GM03348 (cell line): ENCODE measurements at regions not wholly inside any gene's neighbourhood (a gene's known extent, or its start where the extent isn't known, plus 50 kb on each side); places are given as distances from the start of the nearest gene placed in this dataset.

ENCODE experiments used
- DNase-seq: peaks from one replicate; pipeline ENCODE4 v3.0.0; 2012; ENCODE audit warnings: low spot score

- no peak for DNase-seq
Observed at GRCh38 chrX:20522420-20522819, 255.7 kb upstream of the RPS6KA3 start.

- peak; percentile 24 for DNase-seq
Observed at GRCh38 chrX:20521222-20521621, 254.5 kb upstream of the RPS6KA3 start.

GRCh38 chrX:20519826-20520225 lies 253.1 kb upstream of the RPS6KA3 start:
- DNase-seq, result no peak

- no peak for DNase-seq
Observed at GRCh38 chrX:20519146-20519545, 252.4 kb upstream of the RPS6KA3 start.

- no peak for DNase-seq
Observed at GRCh38 chrX:20517565-20517964, 250.9 kb upstream of the RPS6KA3 start.

- peak; percentile 47 for DNase-seq
Observed at GRCh38 chrX:20515841-20516461, 249.2 kb upstream of the RPS6KA3 start.

GRCh38 chrX:20514358-20514757 lies 247.6 kb upstream of the RPS6KA3 start:
- peak; percentile 37 for DNase-seq

- DNase-seq, result no peak
Observed at GRCh38 chrX:20513185-20513584, 246.5 kb upstream of the RPS6KA3 start.

GRCh38 chrX:20511792-20512191 lies 245.1 kb upstream of the RPS6KA3 start:
- no peak for DNase-seq

- no peak for DNase-seq
Observed at GRCh38 chrX:20507901-20508620, 241.4 kb upstream of the RPS6KA3 start.

- no peak for DNase-seq
Observed at GRCh38 chrX:20506739-20507138, 240.0 kb upstream of the RPS6KA3 start.

- DNase-seq, result no peak
Observed at GRCh38 chrX:20500949-20501348, 234.2 kb upstream of the RPS6KA3 start.

GRCh38 chrX:20500171-20500865 lies 233.6 kb upstream of the RPS6KA3 start:
- DNase-seq, result no peak

- no peak for DNase-seq
Observed at GRCh38 chrX:20499763-20500162, 233.1 kb upstream of the RPS6KA3 start.

- no peak for DNase-seq
Observed at GRCh38 chrX:20498851-20499635, 232.3 kb upstream of the RPS6KA3 start.

- DNase-seq, result no peak
Observed at GRCh38 chrX:20495575-20495974, 228.9 kb upstream of the RPS6KA3 start.

GRCh38 chrX:20488473-20488872 lies 221.8 kb upstream of the RPS6KA3 start:
- no peak for DNase-seq

GRCh38 chrX:20487227-20487626 lies 220.5 kb upstream of the RPS6KA3 start:
- peak; percentile 3 for DNase-seq

GRCh38 chrX:20481632-20482031 lies 214.9 kb upstream of the RPS6KA3 start:
- peak; percentile 3 for DNase-seq

- DNase-seq, result no peak
Observed at GRCh38 chrX:20479896-20480295, 213.2 kb upstream of the RPS6KA3 start.

GRCh38 chrX:20479048-20479447 lies 212.3 kb upstream of the RPS6KA3 start:
- DNase-seq, result no peak

GRCh38 chrX:20477836-20478524 lies 211.3 kb upstream of the RPS6KA3 start:
- no peak for DNase-seq
